ENCODE measurements at regions not wholly inside any gene's neighbourhood (a gene's known extent, or its start where the extent isn't known, plus 50 kb on each side); places are given as distances from the start of the nearest gene placed in this dataset.

DNA sequence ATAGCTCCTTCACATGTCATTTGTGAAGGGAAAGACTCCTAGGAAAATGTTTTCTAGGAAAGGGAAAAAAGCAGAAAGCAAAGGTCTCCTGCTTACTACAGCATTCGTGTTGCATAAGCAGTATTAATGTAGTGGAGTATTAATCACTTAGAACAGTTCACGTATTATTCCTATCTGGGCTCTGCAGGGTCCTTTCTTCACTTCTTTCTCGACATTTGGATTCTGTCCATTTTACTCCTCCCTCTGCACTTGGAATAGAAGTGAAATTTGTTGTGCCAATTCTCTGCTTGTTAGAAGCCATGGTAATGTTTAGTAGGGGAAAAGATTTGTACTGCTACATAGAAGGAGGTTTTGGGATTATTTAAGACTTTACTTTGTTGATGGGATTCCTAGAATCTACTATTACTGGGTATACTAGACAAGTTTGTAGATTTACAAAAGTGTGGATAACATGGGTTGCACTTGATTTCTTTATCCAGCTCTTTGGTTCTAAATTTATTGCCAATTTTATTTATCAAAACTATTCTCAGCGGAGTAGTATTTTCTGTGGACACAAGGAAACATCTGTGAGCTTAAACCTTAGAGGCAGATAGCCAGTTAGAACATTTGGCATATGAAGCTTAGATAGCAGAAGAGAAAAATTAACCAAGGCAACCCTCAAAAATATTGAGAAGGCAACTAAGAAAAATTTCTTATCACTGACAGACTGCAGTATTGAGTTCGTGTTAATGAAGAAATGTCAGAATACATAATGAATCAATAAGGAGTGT lies 108.4 kb upstream of the ESR1 start:
- no peak for DNase-seq (ENCODE audit: extremely low read depth in 1 of 11, low read depth in 9 of 11, low spot score in 4 of 11)

DNA sequence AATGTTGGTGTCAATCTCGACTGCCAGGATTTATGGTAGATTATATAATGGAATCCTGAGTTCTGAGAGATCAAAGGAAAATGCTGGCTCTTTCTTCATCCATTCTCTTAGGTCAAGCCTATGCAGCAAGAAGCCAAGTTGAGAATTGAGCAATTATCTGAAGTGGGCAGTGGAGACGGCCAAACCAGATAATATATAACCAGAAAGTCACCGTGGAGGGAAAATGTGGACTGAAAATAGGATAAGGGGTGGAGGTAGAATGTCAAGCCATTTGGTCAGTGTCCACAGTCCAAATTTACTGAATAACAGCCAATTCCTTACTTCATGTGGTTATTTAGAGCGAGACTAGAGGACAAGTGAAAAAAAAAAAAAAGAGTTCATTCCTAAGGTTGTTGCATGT lies 107.8 kb upstream of the ESR1 start:
- no peak for DNase-seq (ENCODE audit: extremely low read depth in 1 of 11, low read depth in 9 of 11, low spot score in 4 of 11)

DNA sequence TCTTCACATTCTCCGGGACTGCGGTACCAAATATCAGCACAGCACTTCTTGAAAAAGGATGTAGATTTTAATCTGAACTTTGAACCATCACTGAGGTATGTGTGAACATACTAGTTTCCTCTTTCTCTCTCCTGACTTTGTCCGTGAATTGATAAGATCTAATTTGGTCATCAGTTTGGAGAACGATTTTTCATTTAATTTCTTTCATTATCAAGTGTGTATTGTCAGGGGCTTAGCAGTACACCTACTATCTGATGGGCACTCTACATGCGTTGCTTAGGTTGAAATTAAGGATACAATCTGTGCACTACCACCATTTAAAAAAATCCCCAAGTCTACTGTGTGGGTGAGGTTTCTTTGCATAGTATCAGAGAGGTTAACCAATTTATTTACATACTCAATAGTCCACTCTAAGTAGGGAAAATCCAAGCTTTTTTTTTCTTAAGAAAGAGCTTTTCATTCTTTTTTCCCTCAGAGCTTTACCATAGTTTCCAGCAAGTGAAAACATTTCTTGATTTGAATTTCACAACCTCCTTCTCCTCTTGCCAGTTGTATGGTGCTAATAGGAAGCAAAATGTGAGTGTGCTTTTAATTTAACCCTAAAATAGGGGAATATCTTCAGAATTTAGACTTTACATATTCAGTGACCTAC lies 105.4 kb upstream of the ESR1 start:
- DNase-seq (ENCODE audit: extremely low read depth in 1 of 11, low read depth in 9 of 11, low spot score in 4 of 11) = no peak

DNA sequence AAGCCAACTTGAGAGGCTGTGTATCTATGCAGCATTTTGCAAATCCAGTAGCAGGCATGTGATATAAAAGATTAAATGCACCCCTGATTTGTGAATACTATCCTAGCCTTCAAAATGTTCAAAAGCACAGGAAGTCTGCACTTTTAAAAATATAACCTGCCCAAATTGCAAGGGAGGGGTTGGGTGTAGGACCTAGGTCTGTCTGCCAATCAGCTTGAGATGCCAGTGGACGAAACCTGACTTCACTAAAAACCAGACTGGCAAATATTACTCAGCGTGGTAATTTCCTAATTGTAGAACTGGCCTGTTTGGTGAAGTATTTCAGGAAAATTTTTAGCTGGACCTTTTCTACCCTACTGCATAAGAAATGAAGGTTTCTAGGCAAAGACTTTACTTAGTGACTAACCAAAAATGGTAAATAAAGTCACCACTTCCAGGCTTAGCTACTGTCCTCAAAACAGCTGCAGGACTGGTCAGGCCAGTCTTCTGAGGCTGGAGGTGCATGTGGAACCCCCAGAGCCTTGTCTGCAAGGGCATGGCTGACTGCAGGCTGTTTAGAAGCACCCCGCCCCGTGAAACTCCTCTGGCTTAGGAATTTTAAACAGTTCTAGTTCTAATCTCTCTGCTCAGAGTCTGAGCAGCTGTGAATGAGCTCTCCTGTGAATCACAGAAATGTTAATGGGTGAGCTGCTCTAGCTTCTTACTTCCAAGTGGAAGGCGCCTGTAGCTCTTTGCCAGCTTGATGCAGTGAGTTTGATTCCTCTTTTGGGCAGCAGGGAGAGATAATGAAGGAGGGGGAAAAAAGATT lies 104.4 kb upstream of the ESR1 start:
- DNase-seq (ENCODE audit: extremely low read depth in 1 of 11, low read depth in 9 of 11, low spot score in 4 of 11) = no peak

DNA sequence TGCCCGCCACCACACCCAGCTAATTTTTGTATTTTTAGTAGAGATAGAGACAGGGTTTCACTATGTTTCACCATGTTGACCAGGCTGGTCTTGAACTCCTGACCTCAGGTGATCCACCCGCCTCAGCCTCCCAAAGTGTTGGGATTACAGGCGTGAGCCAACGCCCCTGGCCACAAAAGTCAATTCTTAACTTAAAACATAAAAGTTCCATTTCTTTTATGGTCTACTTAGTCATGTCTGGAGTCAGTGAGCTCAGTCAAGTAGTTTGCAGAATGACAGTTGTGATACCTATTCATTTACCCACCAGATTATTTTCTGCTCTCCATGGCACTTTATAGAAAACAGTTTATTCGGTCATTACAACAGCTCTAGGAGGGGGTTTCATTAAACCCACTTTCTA lies 103.1 kb upstream of the ESR1 start:
- DNase-seq (ENCODE audit: extremely low read depth in 1 of 11, low read depth in 9 of 11, low spot score in 4 of 11) = no peak

DNA sequence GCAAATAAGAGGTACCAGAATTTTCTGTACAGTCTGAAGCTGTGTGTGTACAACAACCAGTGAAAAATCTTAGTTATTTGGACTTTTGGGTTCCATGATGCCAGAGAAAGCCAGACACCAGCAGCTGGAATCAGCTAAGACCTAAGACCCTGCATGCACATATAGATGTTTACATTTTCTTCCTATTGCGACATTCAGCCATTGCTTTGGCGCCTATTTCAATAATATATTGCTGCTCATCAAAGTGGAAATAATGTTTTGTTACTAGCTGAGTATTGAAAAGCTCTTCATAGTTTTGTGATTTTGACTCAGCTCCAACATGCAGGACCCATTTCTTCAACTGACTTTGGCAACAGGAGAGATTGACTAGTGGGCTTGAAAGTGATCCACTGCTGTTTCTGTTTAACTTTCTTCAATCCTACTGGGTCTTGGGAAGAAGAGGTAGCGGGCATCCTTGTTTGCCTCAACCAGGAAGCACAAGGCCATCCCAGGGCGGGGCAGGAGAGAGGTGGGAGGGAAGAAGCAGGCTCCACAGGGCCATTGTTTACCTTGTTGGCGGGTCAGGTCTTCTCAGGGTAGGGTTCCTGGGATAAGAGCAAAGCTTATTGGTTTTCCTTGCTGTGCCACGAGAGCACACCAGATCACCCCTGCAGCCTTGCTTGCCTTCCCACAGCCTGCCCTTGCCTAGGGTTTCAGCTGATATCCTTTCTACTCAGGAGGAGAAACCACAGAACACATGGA lies 101.3 kb upstream of the ESR1 start:
- no peak for DNase-seq (ENCODE audit: extremely low read depth in 1 of 11, low read depth in 9 of 11, low spot score in 4 of 11)

DNA sequence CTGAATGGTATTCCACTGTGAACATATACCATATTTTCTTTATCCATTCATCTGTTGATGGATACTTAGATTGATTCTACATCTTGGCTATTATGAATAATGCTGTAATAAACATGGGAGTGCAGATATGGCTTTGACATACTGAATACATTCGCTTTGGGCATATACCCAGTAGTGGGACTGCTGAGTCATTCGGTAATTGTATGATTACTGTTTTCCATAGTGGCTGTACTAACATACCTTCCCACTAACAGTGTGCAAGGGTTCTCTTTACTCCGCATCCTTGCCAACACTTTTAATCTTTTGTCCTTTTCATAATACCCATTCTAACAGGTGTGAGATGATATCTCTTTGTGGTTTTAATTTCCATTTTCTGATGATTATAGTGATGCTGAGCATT lies 98.2 kb upstream of the ESR1 start:
- DNase-seq (ENCODE audit: extremely low read depth in 1 of 11, low read depth in 9 of 11, low spot score in 4 of 11) = no peak

DNA sequence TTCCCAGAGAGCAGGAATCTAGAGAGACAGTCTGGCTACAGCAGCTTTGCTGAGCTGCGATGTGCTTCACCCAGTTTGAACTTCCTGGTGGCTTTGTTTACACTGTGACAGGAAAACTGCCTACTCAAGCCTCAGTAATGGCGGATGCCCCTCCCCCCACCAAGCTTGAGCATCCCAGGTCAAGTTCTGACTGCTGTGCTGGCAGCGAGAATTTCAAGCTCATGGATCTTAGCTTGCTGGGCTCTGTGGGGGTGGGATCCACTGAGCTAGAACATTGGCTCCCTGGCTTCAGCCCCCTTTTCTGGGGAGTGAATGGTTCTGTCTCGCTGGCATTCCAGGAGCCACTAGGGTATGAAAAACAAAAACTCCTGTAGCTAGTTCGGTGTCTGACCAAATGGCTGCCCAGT lies 91.0 kb upstream of the ESR1 start:
- peak in 4 of 11 donors; percentile 2 to 10 (median 4) for DNase-seq (ENCODE audit: extremely low read depth in 1 of 11, low read depth in 9 of 11, low spot score in 4 of 11)

DNA sequence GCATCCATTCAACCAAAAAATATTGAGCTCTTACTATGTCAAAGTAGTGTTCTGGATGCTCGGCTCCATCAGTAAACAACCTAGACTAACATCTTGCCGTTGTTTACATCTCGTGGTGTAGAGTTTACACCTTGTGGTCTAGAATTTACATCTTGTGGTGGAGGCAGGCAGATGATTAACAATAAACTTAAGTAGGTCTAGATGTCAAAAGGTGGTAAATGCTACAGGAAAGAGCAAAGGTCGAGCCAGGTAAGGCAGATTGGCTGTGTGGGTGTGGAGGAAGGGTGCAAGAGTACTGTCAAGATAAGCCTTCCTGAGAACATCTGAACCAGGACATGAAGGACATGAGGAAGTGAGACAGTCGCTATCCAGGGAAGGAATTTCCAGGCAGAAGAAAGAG lies 88.4 kb upstream of the ESR1 start:
- no peak for DNase-seq (ENCODE audit: extremely low read depth in 1 of 11, low read depth in 9 of 11, low spot score in 4 of 11)

DNA sequence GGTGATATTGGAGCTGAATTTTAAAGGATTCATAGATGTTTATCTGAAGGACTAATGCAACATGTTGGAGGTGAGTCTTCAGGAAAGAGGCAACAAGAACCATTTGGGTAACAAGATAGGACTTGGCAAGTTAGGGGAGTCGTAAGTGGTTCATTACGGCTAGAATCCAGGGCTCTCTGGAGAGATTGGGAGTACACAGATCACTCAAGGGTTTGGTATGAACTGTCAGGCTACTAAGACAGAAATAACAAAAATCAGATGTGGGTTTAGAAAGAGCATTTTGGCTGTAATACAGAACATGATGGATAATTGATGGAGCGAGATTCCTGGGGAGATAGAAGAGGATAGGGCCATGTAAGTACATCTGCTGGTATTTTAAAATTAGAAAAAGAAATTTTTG lies 86.3 kb upstream of the ESR1 start:
- DNase-seq (ENCODE audit: extremely low read depth in 1 of 11, low read depth in 9 of 11, low spot score in 4 of 11) = no peak

DNA sequence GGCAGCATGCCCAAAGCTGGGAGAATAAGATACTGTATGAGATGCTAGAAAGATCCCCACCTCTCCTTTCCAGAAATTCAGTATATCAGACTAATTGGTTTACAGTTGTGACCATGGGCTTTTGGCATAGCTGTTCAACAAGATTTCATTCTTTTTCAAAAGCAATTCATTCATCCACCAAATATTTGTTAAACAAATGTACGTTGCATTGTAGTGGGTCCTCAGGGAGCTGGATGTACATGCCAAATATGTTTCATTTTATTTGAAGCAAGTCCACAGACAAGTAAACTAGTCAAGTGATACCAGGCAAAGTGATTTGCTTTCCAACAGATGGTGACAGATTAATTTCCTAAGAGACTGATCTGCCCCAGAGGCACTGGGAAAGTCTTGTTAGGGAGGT lies 85.8 kb upstream of the ESR1 start:
- DNase-seq (ENCODE audit: extremely low read depth in 1 of 11, low read depth in 9 of 11, low spot score in 4 of 11) = no peak

DNA sequence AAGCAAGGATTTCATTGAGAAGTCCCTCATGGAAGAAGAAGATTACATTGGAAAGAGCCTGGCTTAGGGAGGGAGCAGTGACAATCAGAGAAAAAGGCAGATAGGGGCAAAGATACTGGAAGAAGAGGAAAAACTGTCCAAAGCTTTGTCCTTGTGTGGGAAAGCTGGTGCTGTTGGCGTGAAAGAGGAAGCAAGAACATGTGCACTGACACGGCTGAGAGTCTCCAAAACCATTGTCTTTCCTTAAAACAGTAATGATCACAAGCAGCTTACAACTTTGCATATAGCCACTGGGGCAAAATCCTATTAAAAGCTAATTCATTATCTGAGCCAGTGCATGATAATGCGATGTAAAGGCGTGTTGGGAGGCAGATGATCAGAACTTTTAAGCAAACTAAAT lies 85.1 kb upstream of the ESR1 start:
- no peak for DNase-seq (ENCODE audit: extremely low read depth in 1 of 11, low read depth in 9 of 11, low spot score in 4 of 11)

DNA sequence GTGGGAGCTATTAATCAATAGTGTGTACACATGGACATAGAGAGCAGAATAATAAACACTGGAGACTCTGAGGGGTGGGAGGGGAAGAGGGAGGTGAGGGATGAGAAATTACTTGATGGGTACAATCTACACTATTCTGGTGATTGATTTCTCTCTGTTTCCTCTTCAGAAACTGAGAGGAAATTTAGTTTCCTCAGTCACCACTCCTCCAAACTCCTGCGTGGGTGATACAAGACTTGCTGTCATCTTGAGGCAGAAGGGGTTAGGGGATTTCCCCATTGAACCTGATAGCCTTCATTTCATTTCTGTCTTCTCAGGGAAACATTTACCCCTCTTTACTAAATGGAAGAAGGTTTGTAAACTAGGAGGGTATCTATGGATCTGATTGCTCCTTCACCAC lies 84.3 kb upstream of the ESR1 start:
- DNase-seq (ENCODE audit: extremely low read depth in 1 of 11, low read depth in 9 of 11, low spot score in 4 of 11) = no peak

DNA sequence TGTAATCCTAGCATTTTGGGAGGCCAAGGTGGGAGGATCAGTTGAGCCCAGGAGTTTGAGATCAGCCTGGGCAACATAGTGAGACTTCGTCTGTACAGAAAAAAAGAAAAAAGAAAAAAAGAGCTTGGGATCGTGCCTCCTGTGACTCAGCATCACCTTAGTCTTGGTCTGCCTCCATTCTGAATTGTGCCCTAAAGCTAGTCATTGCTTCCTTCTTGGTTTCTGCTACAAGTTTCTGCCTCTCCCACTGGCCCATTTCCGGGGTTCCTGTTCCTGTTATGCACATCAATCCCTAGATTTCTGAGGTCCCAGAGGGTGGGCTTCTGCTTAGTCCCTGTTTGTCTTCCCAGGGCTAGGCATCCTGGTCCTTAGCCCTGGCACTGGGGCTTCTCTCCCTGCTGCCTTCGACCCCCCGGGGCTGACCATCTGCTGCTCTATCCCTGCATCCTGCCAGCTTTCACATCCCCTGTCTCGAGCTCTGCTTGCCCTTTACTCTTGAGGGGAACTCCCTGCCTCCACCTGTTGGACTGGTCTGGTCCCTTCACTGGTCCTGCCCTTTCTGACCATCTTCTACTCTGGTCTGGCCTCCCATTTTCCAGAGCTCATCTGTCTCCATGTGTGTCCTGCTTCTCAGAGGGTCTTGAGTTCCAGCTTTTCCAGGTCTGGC lies 77.5 kb upstream of the ESR1 start:
- DNase-seq (ENCODE audit: extremely low read depth in 1 of 11, low read depth in 9 of 11, low spot score in 4 of 11) = no peak

DNA sequence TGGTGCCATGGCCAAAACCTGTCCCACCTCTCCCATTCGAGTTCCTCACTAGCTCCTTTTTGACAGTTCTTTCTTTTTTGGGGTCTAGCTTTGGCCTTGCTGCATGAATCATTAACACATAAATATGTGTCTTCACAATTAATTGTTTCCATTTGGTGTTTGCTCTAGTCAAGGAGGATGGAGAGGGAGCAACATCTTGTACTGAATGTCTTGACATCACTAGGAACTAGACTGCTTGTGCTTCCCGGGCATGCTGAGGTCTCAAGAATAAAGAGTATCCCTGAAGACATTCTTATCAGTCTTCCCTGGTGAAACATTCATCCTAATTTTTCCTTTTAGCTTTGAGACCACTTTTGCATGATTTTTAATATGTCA lies 77.0 kb upstream of the ESR1 start:
- DNase-seq (ENCODE audit: extremely low read depth in 1 of 11, low read depth in 9 of 11, low spot score in 4 of 11) = no peak

DNA sequence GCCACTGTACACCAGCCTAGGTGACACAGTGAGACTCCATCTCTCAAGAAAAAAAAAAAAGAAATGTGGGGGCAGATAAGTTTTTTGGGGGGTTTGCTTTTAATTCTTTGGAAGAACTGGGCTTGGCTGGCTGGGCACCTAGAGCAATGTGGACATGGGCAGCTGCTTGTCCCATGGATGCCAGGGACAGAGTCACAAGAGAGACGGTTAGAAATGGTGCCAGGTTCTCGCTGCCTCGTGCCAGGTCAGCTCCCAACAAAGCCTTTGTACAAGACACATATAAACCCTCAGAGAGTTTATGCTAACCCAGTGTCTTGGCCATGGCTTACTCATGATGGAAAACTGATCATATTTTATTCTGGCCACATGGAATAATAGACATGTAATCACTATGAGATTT lies 76.2 kb upstream of the ESR1 start:
- no peak for DNase-seq (ENCODE audit: extremely low read depth in 1 of 11, low read depth in 9 of 11, low spot score in 4 of 11)

DNA sequence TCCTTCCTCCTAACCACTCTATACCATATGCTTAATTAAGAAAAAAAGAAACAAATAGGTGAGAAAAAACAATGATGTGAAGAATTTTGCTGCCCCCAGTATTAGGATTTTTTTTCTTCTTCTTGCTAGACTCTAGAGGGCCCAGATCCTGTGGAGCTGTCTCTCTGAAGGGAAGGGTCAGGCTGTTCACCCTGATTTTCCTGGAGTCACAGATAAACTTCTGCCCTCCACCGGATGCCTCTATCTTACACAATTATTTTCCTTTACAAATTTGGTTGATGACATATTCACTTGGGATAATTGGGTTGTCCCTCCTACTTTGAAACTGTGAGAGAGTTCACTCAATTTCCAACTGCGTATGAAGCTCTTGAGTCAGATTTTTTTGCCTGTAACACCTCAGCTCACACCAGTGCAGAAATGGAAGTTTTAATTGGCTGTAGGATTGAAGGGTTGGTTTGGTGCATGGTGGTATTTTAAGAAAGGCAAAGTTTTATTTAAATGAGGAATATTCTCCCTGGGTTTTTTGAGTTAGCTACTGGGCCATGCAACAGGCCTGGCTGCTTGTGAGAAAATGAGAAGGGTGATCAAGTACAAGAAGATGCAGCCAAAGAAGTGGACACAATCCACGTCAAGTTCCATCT lies 73.7 kb upstream of the ESR1 start:
- no peak for DNase-seq (ENCODE audit: extremely low read depth in 1 of 11, low read depth in 9 of 11, low spot score in 4 of 11)

DNA sequence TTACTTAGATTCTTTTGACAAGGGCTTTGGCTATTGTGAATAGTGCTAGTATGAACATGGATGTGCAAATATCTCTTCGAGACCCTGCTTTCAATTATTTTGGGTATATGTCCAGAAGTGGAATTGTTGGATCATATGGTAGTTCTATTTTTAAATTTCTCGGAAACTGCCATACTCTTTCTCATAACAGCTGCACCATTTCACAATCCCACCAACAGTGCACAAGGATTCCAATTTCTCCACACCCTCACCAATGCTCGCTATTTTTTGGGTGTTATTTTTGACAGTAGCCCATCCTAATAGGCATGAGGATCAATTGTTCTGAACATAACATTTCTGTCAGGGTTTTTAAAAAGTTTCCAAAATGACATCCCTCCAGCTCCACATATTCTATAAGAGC lies 69.2 kb upstream of the ESR1 start:
- DNase-seq (ENCODE audit: extremely low read depth in 1 of 11, low read depth in 9 of 11, low spot score in 4 of 11) = no peak

DNA sequence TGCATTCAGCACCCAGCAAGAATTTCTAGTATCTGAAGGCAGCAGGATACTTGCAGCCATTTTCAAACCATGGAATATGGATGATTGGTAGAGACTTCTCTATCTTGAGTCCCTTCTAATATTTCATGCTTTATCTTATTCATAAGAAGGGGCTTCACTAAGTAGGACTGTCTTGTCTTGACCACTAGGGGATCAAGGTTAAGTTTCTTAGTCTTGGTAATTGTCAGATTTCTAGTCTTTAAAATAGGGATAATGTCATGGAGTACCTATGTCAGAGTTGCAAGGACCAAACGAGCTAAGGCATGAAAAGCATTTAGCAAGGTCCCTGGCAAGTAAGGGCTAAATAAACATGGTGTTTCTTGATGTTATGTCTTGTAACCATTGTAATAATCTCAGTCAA lies 68.5 kb upstream of the ESR1 start:
- no peak for DNase-seq (ENCODE audit: extremely low read depth in 1 of 11, low read depth in 9 of 11, low spot score in 4 of 11)

All from renal cortex interstitium (tissue), 11 donors.